SK-N-SH (cell line): ENCODE measurements at regions not wholly inside any gene's neighbourhood (a gene's known extent, or its start where the extent isn't known, plus 50 kb on each side); places are given as distances from the start of the nearest gene placed in this dataset.

Experiments used
- CTCF ChIA-PET: fragments of 300-600, 350-600 bp; formaldehyde crosslinking; extraction: SDS; loops from one replicate; lab custom pipeline; 2021; lab: Yijun Ruan, JAX
- POLR2A ChIA-PET: fragments of 350-600 bp; sonication (Branson Sonifier 250); formaldehyde crosslinking; extraction: SDS; loops from one replicate; lab custom pipeline; 2020; ENCODE audit warnings: antibody characterized with exemption, inconsistent platforms; lab: Yijun Ruan, JAX
- DNase-seq: peaks from one replicate; pipeline ENCODE4 v3.0.0; 2012
- H2AFZ ChIP-seq: fragments of 200-600 bp; sonication (generic); 2 replicates; pipeline ENCODE4 v1.8.1; 2016; ENCODE audit warnings: antibody characterized with exemption, mild to moderate bottlenecking, low read depth
- H3F3A ChIP-seq: fragments of 200-600 bp; sonication (generic); replicated peaks from 2 replicates; pipeline ENCODE3; 2016; ENCODE audit warnings: antibody characterized with exemption, mild to moderate bottlenecking; ENCODE audit not compliant: insufficient read depth
- H3K27ac ChIP-seq, 2 experiments: fragments of 200-500 bp in 1 of 2; fragments of 200-600 bp in 1 of 2; sonication (Bioruptor generic) in 1 of 2; sonication (generic), shearing (Covaris generic) in 1 of 2; 2 replicates each; pipeline versions ENCODE4 v1.5.1 to v1.6.1; 2014 to 2016; ENCODE audit warnings: low read depth in 2 of 2, inconsistent platforms in 1 of 2, low read length in 1 of 2, mild to moderate bottlenecking in 1 of 2, mixed read lengths in 1 of 2
- H3K27me3 ChIP-seq: fragments of 200-600 bp; sonication (generic), shearing (Covaris generic); 2 replicates; pipeline ENCODE4 v1.6.1; 2016; ENCODE audit warnings: mixed run types; ENCODE audit not compliant: insufficient read depth
- H3K36me3 ChIP-seq, 2 experiments: fragments of 200-500 bp in 1 of 2; fragments of 200-600 bp in 1 of 2; sonication (Bioruptor generic) in 1 of 2; sonication (generic) in 1 of 2; replicated peaks in 1 of 2; 2 replicates each; pipeline versions ENCODE3 to v1.5.1; 2014 to 2016; ENCODE audit warnings: low read length in 1 of 2, mild to moderate bottlenecking in 1 of 2; ENCODE audit not compliant: insufficient read depth in 2 of 2, control insufficient read depth in 1 of 2
- H3K4me1 ChIP-seq, 2 experiments: fragments of 200-500 bp in 1 of 2; fragments of 200-600 bp in 1 of 2; sonication (Bioruptor generic) in 1 of 2; sonication (generic), shearing (Covaris generic) in 1 of 2; 2 replicates each; pipeline versions ENCODE4 v1.5.1 to v1.6.1; 2014 to 2016; ENCODE audit warnings: low read depth in 1 of 2, low read length in 1 of 2, mixed run types in 1 of 2; ENCODE audit not compliant: insufficient read depth in 2 of 2, control insufficient read depth in 1 of 2
- H3K4me2 ChIP-seq: fragments of 200-600 bp; sonication (generic), shearing (Covaris generic); 2 replicates; pipeline ENCODE4 v1.6.1; 2017; ENCODE audit warnings: mixed run types
- H3K4me3 ChIP-seq, 2 experiments: fragments of 200-500 bp in 1 of 2; fragments of 200-600 bp in 1 of 2; sonication (Bioruptor generic) in 1 of 2; sonication (generic), shearing (Covaris generic) in 1 of 2; 2 replicates each; pipeline versions ENCODE4 v1.5.1 to v1.8.1; 2014 to 2016; ENCODE audit warnings: low read depth in 2 of 2, inconsistent platforms in 1 of 2, low read length in 1 of 2, mild to moderate bottlenecking in 1 of 2, mixed read lengths in 1 of 2, moderate library complexity in 1 of 2
- H3K79me2 ChIP-seq: fragments of 200-600 bp; sonication (generic); 2 replicates; pipeline ENCODE4 v1.8.1; 2017; ENCODE audit warnings: mild to moderate bottlenecking; ENCODE audit not compliant: insufficient read depth
- H3K9ac ChIP-seq: fragments of 200-600 bp; sonication (generic); 2 replicates; pipeline ENCODE4 v1.6.1; 2017; ENCODE audit warnings: mixed run types
- H3K9me2 ChIP-seq: fragments of 200-600 bp; sonication (generic); 2 replicates; pipeline ENCODE4 v1.6.1; 2017; ENCODE audit warnings: mixed run types
- H3K9me3 ChIP-seq: fragments of 200-600 bp; sonication (generic); 2 replicates; pipeline ENCODE4 v1.6.1; 2017; ENCODE audit warnings: mixed run types, mild to moderate bottlenecking, moderate library complexity
- H4K20me1 ChIP-seq: fragments of 200-600 bp; sonication (generic); 2 replicates; pipeline ENCODE4 v1.6.1; 2017; ENCODE audit warnings: mild to moderate bottlenecking, mixed run types; ENCODE audit not compliant: insufficient read depth
- CHD2 ChIP-seq: fragments of 150-350 bp; IDR thresholded peaks from 2 replicates; pipeline ENCODE4 v1.6.1; 2018; ENCODE audit warnings: low read length; ENCODE audit not compliant: partially characterized antibody
- EZH2phosphoT487 ChIP-seq: fragments of 200-600 bp; sonication (generic); IDR thresholded peaks from 2 replicates; pipeline ENCODE4 v1.6.1; 2017; ENCODE audit warnings: low read depth, mixed run types, mild to moderate bottlenecking, antibody characterized with exemption, moderate library complexity, borderline replicate concordance
- FOXM1 ChIP-seq: IDR thresholded peaks from 2 replicates; pipeline ENCODE4 v1.4.0; 2012; ENCODE audit warnings: low read depth, mild to moderate bottlenecking
- GATA2 ChIP-seq: sonication (generic); formaldehyde crosslinking; IDR thresholded peaks from 2 replicates; pipeline ENCODE4 v1.5.0; 2020; ENCODE audit warnings: mild to moderate bottlenecking, missing genetic modification reagents
- JUND ChIP-seq: IDR thresholded peaks from 2 replicates; pipeline ENCODE4 v1.4.0; 2012
- NFIC ChIP-seq: IDR thresholded peaks from 2 replicates; pipeline ENCODE4 v1.4.0; 2012; ENCODE audit warnings: borderline replicate concordance
- TCF12 ChIP-seq: IDR thresholded peaks from 2 replicates; pipeline ENCODE4 v1.4.0; 2012
- ZBTB33 ChIP-seq: IDR thresholded peaks from 2 replicates; pipeline ENCODE4 v1.4.0; 2012; ENCODE audit warnings: low read depth, borderline replicate concordance
- WGBS: methylation state at CpG from one replicate; pipeline ENCODE4 v1.1.6; 2017; ENCODE audit warnings: low lambda C conversion rate; 5-methylcytosine and 5-hydroxymethylcytosine counted together
- TF ChIP-seq, protein P1 (sequence below): fragments of 200-600 bp; sonication (generic); IDR thresholded peaks from 2 replicates; pipeline ENCODE4 v1.6.1; 2017; ENCODE audit warnings: antibody characterized with exemption, mild to moderate bottlenecking, moderate library complexity
- TF ChIP-seq, protein P2 (sequence below): IDR thresholded peaks from 2 replicates; pipeline ENCODE4 v1.6.1; 2012; ENCODE audit warnings: mild to moderate bottlenecking, low read depth, low read length, moderate library complexity
- TF ChIP-seq, protein P3 (sequence below): IDR thresholded peaks from 2 replicates; pipeline ENCODE4 v1.4.0; 2012; ENCODE audit warnings: low read depth, borderline replicate concordance

- Histone ChIP-seq H3K9ac (no peak overlapping the region), H3K4me3 (no peak overlapping the region), H3K36me3 (no peaks in the 10 kb centered on the region), H3K27ac (no peak overlapping the region), H4K20me1 (no peaks in the 10 kb centered on the region), H3K9me2 (no peaks in the 10 kb centered on the region), H3K27me3 (no peaks in the 10 kb centered on the region), H2AFZ (no peak overlapping the region), H3F3A (no peaks in the 10 kb centered on the region), H3K4me1 (no peaks in the 10 kb centered on the region), H3K79me2 (no peaks in the 10 kb centered on the region), H3K9me3 (no peaks in the 10 kb centered on the region), H3K4me2 (no peak overlapping the region)
- WGBS = 7% methylated on average over 3 of the region's 3 CpGs
- ChIA-PET POLR2A (no interaction called here), CTCF (no interaction called here)
- TF ChIP-seq, protein P1, sequence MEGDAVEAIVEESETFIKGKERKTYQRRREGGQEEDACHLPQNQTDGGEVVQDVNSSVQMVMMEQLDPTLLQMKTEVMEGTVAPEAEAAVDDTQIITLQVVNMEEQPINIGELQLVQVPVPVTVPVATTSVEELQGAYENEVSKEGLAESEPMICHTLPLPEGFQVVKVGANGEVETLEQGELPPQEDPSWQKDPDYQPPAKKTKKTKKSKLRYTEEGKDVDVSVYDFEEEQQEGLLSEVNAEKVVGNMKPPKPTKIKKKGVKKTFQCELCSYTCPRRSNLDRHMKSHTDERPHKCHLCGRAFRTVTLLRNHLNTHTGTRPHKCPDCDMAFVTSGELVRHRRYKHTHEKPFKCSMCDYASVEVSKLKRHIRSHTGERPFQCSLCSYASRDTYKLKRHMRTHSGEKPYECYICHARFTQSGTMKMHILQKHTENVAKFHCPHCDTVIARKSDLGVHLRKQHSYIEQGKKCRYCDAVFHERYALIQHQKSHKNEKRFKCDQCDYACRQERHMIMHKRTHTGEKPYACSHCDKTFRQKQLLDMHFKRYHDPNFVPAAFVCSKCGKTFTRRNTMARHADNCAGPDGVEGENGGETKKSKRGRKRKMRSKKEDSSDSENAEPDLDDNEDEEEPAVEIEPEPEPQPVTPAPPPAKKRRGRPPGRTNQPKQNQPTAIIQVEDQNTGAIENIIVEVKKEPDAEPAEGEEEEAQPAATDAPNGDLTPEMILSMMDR = no peak
- TF ChIP-seq FOXM1 (no peak), NFIC (no peak), CHD2 (no peak), GATA2 (CRISPR knock-in tag) (no peak), TCF12 (no peak), EZH2phosphoT487 (no peak), ZBTB33 (no peak)
- DNase-seq = no peak
Observed at GRCh38 chr9:103485138-103485537, 490.0 kb downstream of the CYLC2 start.

DNA sequence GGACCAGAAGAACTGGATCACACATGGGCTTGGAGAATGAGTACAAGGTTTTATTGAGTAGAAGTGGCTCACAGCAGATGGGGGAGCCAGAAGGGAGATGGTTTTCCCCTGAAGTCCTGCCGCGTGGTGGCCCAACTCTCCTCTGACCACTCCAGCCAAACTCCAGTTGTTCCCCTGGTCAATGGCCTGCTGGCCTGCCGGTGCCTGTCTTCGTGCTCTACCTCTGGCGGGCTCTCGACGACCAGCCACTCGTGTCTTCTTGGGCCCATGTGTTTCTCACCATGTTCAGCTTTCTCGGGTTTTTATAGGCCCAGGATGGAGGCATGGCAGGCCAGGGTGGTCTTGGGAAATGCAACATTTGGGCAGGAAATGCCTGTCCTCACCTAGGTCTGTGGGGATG, 519.6 kb downstream of the CYLC2 start:
- WGBS = 40% methylated on average over 9 of the region's 9 CpGs
- H3K27ac ChIP-seq = no peak overlapping the region
- no peak overlapping the region for H3K9ac ChIP-seq
- H3K4me2 ChIP-seq = no peak overlapping the region
- no peaks in the 10 kb centered on the region for H3K27me3 ChIP-seq
- H4K20me1 ChIP-seq = no peaks in the 10 kb centered on the region
- ChIA-PET CTCF (no interaction called here), POLR2A (no interaction called here)
- H2AFZ ChIP-seq = no peak overlapping the region
- no peak overlapping the region for H3K4me3 ChIP-seq
- H3K36me3 ChIP-seq = no peaks in the 10 kb centered on the region
- no peaks in the 10 kb centered on the region; the same call in 1 of the 2 replicates for H3K9me3 ChIP-seq
- no peaks in the 10 kb centered on the region for H3K4me1 ChIP-seq
- DNase-seq = no peak
- H3K79me2 ChIP-seq = no peaks in the 10 kb centered on the region
- no peaks in the 10 kb centered on the region for H3F3A ChIP-seq
- H3K9me2 ChIP-seq = no peaks in the 10 kb centered on the region; the same call in 1 of the 2 replicates
- TF ChIP-seq, protein P2, sequence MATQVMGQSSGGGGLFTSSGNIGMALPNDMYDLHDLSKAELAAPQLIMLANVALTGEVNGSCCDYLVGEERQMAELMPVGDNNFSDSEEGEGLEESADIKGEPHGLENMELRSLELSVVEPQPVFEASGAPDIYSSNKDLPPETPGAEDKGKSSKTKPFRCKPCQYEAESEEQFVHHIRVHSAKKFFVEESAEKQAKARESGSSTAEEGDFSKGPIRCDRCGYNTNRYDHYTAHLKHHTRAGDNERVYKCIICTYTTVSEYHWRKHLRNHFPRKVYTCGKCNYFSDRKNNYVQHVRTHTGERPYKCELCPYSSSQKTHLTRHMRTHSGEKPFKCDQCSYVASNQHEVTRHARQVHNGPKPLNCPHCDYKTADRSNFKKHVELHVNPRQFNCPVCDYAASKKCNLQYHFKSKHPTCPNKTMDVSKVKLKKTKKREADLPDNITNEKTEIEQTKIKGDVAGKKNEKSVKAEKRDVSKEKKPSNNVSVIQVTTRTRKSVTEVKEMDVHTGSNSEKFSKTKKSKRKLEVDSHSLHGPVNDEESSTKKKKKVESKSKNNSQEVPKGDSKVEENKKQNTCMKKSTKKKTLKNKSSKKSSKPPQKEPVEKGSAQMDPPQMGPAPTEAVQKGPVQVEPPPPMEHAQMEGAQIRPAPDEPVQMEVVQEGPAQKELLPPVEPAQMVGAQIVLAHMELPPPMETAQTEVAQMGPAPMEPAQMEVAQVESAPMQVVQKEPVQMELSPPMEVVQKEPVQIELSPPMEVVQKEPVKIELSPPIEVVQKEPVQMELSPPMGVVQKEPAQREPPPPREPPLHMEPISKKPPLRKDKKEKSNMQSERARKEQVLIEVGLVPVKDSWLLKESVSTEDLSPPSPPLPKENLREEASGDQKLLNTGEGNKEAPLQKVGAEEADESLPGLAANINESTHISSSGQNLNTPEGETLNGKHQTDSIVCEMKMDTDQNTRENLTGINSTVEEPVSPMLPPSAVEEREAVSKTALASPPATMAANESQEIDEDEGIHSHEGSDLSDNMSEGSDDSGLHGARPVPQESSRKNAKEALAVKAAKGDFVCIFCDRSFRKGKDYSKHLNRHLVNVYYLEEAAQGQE = no peak
- TF ChIP-seq JUND = no peak
- TF ChIP-seq, protein P3, sequence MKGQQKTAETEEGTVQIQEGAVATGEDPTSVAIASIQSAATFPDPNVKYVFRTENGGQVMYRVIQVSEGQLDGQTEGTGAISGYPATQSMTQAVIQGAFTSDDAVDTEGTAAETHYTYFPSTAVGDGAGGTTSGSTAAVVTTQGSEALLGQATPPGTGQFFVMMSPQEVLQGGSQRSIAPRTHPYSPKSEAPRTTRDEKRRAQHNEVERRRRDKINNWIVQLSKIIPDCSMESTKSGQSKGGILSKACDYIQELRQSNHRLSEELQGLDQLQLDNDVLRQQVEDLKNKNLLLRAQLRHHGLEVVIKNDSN = no peak
- TF ChIP-seq NFIC = no peak
- TF ChIP-seq, all 33 proteins: peak for 0
